Sigmoid colon (tissue), 4 donors: ENCODE measurements at regions not wholly inside any gene's neighbourhood (a gene's known extent, or its start where the extent isn't known, plus 50 kb on each side); places are given as distances from the start of the nearest gene placed in this dataset.

Experiments used
- EP300 ChIP-seq, 4 donors: sonication (generic); formaldehyde crosslinking; IDR thresholded peaks; one replicate each; pipeline ENCODE4 v1.6.1; 2017; ENCODE audit warnings: antibody characterized with exemption in 4 of 4
- POLR2A ChIP-seq, 2 donors: fragments of 450-650 bp; IDR thresholded peaks; one replicate each; pipeline ENCODE4 v1.6.1; 2016; ENCODE audit warnings: antibody characterized with exemption in 2 of 2, mild to moderate bottlenecking in 2 of 2, moderate library complexity in 2 of 2
- POLR2AphosphoS5 ChIP-seq, 4 donors: sonication (generic); formaldehyde crosslinking; IDR thresholded peaks; one replicate each; pipeline ENCODE4 v1.6.1; 2017; ENCODE audit warnings: antibody characterized with exemption in 4 of 4
- TF ChIP-seq, protein P1 (sequence below), 4 experiments: fragments of 450-650 bp in 3 of 4; fragments of 200-600 bp in 1 of 4; IDR thresholded peaks; one replicate each; pipeline ENCODE4 v1.5.1; 2016 to 2019; ENCODE audit warnings: antibody characterized with exemption in 4 of 4, mild to moderate bottlenecking in 3 of 4, moderate library complexity in 2 of 4

DNA sequence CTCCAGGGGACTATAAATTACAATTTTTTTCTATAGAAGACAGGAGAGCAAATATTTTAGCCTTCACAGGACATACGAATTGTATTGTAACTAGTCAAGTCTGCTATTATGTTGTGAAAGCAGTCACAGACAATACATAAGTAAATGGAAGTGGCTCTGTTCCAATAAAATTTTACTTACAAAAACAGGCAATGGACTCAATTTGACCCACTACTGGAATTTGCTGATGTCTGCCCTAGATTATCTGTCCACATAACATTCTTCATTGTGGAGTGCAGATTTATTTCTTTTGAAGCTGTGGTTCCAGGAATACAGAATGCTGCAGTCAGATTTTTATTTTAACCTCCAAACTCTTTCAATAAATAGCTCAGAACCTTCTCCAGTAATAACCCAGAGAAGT lies 330.3 kb downstream of the PPP4R3C start:
- TF ChIP-seq, protein P1, sequence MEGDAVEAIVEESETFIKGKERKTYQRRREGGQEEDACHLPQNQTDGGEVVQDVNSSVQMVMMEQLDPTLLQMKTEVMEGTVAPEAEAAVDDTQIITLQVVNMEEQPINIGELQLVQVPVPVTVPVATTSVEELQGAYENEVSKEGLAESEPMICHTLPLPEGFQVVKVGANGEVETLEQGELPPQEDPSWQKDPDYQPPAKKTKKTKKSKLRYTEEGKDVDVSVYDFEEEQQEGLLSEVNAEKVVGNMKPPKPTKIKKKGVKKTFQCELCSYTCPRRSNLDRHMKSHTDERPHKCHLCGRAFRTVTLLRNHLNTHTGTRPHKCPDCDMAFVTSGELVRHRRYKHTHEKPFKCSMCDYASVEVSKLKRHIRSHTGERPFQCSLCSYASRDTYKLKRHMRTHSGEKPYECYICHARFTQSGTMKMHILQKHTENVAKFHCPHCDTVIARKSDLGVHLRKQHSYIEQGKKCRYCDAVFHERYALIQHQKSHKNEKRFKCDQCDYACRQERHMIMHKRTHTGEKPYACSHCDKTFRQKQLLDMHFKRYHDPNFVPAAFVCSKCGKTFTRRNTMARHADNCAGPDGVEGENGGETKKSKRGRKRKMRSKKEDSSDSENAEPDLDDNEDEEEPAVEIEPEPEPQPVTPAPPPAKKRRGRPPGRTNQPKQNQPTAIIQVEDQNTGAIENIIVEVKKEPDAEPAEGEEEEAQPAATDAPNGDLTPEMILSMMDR (IDR thresholded peaks at IDR 0.05) = no peak
- TF ChIP-seq POLR2AphosphoS5 (IDR thresholded peaks at IDR 0.05) (no peak), EP300 (IDR thresholded peaks at IDR 0.05) (no peak), POLR2A (IDR thresholded peaks at IDR 0.05) (no peak)
